GM23338 (cell line): ENCODE measurements at regions not wholly inside any gene's neighbourhood (a gene's known extent, or its start where the extent isn't known, plus 50 kb on each side); places are given as distances from the start of the nearest gene placed in this dataset.

ENCODE experiments used
- ATAC-seq: fragments of 200-7000 bp; cut with Tn5 transposase; 3 replicates; pipeline ENCODE4 v1.9.1; 2020
- DNase-seq: peaks from one replicate; pipeline ENCODE4 v3.0.0-alpha.2; 2015; ENCODE audit warnings: low spot score
- H2AFZ ChIP-seq: fragments of 200-600 bp; sonication (generic); 2 replicates; pipeline ENCODE4 v1.8.0; 2016; ENCODE audit warnings: antibody characterized with exemption, mild to moderate bottlenecking, moderate library complexity
- H3F3A ChIP-seq: fragments of 200-600 bp; sonication (generic); replicated peaks from 2 replicates; pipeline ENCODE4 v1.8.0; 2017; ENCODE audit warnings: antibody characterized with exemption, mixed run types, low read depth
- H3K27ac ChIP-seq: fragments of 200-600 bp; sonication (generic); 2 replicates; pipeline ENCODE4 v1.6.1; 2016; ENCODE audit warnings: low read depth
- H3K27me3 ChIP-seq: fragments of 200-600 bp; sonication (generic); 2 replicates; pipeline ENCODE4 v1.8.0; 2016; ENCODE audit warnings: mild to moderate bottlenecking, mixed run types, moderate library complexity; ENCODE audit not compliant: insufficient read depth
- H3K36me3 ChIP-seq: fragments of 200-600 bp; sonication (generic); 2 replicates; pipeline ENCODE4 v1.8.0; 2016; ENCODE audit warnings: mild to moderate bottlenecking; ENCODE audit not compliant: insufficient read depth
- H3K4me1 ChIP-seq: fragments of 200-600 bp; sonication (generic); 2 replicates; pipeline ENCODE4 v1.8.0; 2016; ENCODE audit warnings: mild to moderate bottlenecking, moderate library complexity; ENCODE audit not compliant: insufficient read depth
- H3K4me2 ChIP-seq: fragments of 200-600 bp; sonication (generic); 2 replicates; pipeline ENCODE4 v1.7.1; 2017; ENCODE audit warnings: mixed run types
- H3K4me3 ChIP-seq: fragments of 200-600 bp; sonication (generic); 2 replicates; pipeline ENCODE4 v1.6.1; 2016; ENCODE audit warnings: mixed run types
- H3K79me2 ChIP-seq: fragments of 200-600 bp; sonication (generic); replicated peaks from 2 replicates; pipeline ENCODE4 v1.8.0; 2017; ENCODE audit warnings: mild to moderate bottlenecking; ENCODE audit not compliant: insufficient read depth
- H3K9me2 ChIP-seq: fragments of 200-600 bp; sonication (generic); 2 replicates; pipeline ENCODE4 v1.8.0; 2017; ENCODE audit not compliant: insufficient read depth
- H4K20me1 ChIP-seq: fragments of 200-600 bp; sonication (generic); replicated peaks from 2 replicates; pipeline ENCODE4 v1.8.0; 2017; ENCODE audit warnings: mild to moderate bottlenecking; ENCODE audit not compliant: insufficient read depth
- H3K27ac Mint-ChIP-seq: 2 replicates; pipeline ENCODE4 v1.8.0; 2020; ENCODE audit warnings: inconsistent platforms, mild to moderate bottlenecking, moderate library complexity, mixed read lengths
- H3K27me3 Mint-ChIP-seq: 3 replicates; pipeline ENCODE4 v1.8.0; 2022; ENCODE audit warnings: low read depth, mild to moderate bottlenecking, moderate library complexity, mixed read lengths, inconsistent platforms; ENCODE audit not compliant: insufficient read depth, poor library complexity
- H3K36me3 Mint-ChIP-seq: 3 replicates; pipeline ENCODE4 v1.8.0; 2021; ENCODE audit warnings: low read depth, mild to moderate bottlenecking, inconsistent platforms, moderate library complexity, mixed read lengths
- H3K4me1 Mint-ChIP-seq: 3 replicates; pipeline ENCODE4 v1.8.0; 2020; ENCODE audit warnings: mild to moderate bottlenecking, inconsistent platforms, mixed read lengths
- H3K4me3 Mint-ChIP-seq: 3 replicates; pipeline ENCODE4 v1.8.0; 2021; ENCODE audit warnings: moderate library complexity, mild to moderate bottlenecking, inconsistent platforms, mixed read lengths
- H3K9me3 Mint-ChIP-seq: 3 replicates; pipeline ENCODE4 v1.8.0; 2020; ENCODE audit warnings: moderate library complexity, mild to moderate bottlenecking, inconsistent platforms, mixed read lengths
- CREB1 ChIP-seq: fragments of 250-450 bp; sonication (Bioruptor Pico); IDR thresholded peaks from 2 replicates; pipeline ENCODE4 v1.5.0; 2020; ENCODE audit warnings: low read depth, mild to moderate bottlenecking, moderate library complexity
- EZH2phosphoT487 ChIP-seq: fragments of 200-600 bp; sonication (generic); IDR thresholded peaks from one replicate; pipeline ENCODE4 v1.8.1; 2018; ENCODE audit warnings: antibody characterized with exemption; ENCODE audit not compliant: unreplicated experiment
- JUNB ChIP-seq: IDR thresholded peaks from one replicate; pipeline ENCODE4 v1.6.1; 2016; ENCODE audit warnings: antibody characterized with exemption; ENCODE audit not compliant: unreplicated experiment
- REST ChIP-seq: IDR thresholded peaks from one replicate; pipeline ENCODE4 v1.6.1; 2018; ENCODE audit warnings: antibody characterized with exemption; ENCODE audit not compliant: unreplicated experiment
- STAT1 ChIP-seq: IDR thresholded peaks from one replicate; pipeline ENCODE4 v1.6.1; 2016; ENCODE audit warnings: antibody characterized with exemption; ENCODE audit not compliant: unreplicated experiment
- ZNF462 ChIP-seq: fragments of 250-450 bp; sonication (Bioruptor Pico); IDR thresholded peaks from 2 replicates; pipeline ENCODE4 v1.5.0; 2020; ENCODE audit warnings: mild to moderate bottlenecking, moderate library complexity

GRCh38 chr2:60296219-60296955 is 257.1 kb downstream of the BCL11A start:
- DNase-seq (no peak), ATAC-seq (no peak)
- H3K36me3 Mint-ChIP-seq: no peaks in the 10 kb centered on the region
- Histone ChIP-seq H3F3A (no peaks in the 10 kb centered on the region), H3K4me3 (no peak overlapping the region), H3K27me3 (no peaks in the 10 kb centered on the region; the same call in 1 of the 2 replicates), H3K27ac (no peak overlapping the region), H3K79me2 (no peaks in the 10 kb centered on the region), H3K36me3 (no peaks in the 10 kb centered on the region), H3K4me2 (no peak overlapping the region), H3K9me2 (no peaks in the 10 kb centered on the region), H2AFZ (no peak overlapping the region), H4K20me1 (no peaks in the 10 kb centered on the region), H3K4me1 (0 out of 2 replicates have a peak, but pooled peaks cover 6% of the 10 kb centered on the region)
- no peak overlapping the region for H3K27ac Mint-ChIP-seq
- H3K27me3 Mint-ChIP-seq: peaks cover 8% of the 10 kb centered on the region
- peaks cover 15% of the 10 kb centered on the region for H3K4me1 Mint-ChIP-seq
- no peaks in the 10 kb centered on the region; the same call in 2 of the 3 replicates for H3K9me3 Mint-ChIP-seq
- TF ChIP-seq REST: no peak
- TF ChIP-seq JUNB: no peak
- TF ChIP-seq STAT1: no peak
- no peak for TF ChIP-seq EZH2phosphoT487
- no peak for TF ChIP-seq CREB1
- no peak for TF ChIP-seq ZNF462 (CRISPR knock-in tag)
- no peak overlapping the region for H3K4me3 Mint-ChIP-seq
